DMS153 treated with DMSO at 0.1 percent for 48 hours (cell line): ENCODE measurements at regions not wholly inside any gene's neighbourhood (a gene's known extent, or its start where the extent isn't known, plus 50 kb on each side); places are given as distances from the start of the nearest gene placed in this dataset.

Experiments used
- DNase-seq: peaks from one replicate; lab custom pipeline; 2025; ENCODE audit not compliant: unreplicated experiment; lab: John Stamatoyannopoulos, UW

DNA sequence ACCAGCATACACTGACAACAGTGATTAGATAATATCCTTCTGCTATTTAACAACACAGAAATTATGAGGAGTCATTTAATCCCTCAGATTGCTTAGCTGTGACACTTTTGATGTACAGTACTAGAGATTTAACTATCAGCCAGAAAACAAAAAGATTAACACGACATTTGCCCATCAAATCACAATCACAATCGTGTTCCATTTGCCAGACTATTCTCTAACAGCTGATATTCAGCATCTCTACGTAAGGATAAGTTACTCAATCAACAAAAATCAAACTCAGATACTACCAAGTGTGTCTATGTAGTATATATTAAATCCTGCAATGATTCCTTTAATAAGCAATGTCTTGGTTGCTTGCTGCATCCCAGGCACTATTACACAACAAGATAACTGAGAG is 558.7 kb upstream of the USP15 start:
- no peak for DNase-seq

DNA sequence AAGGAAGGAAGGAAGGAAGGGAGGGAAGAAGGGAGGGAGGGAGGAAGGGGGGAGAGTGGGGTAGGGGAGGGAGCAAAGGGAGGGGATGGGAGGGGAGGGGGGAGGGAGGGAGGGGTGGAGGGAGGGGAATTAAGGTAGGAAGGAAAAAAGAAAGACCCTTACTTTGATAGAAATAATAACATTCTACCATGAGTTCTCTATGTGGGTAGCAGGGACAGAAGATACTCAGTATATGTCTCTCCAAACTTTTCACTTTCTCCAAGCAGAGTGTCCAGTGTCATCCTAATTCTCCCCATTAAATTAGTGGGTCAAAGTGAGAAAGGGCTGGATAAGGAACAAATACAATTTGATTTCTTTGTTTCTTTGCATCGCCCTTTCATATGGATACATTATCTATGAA is 553.4 kb upstream of the USP15 start:
- no peak for DNase-seq

DNA sequence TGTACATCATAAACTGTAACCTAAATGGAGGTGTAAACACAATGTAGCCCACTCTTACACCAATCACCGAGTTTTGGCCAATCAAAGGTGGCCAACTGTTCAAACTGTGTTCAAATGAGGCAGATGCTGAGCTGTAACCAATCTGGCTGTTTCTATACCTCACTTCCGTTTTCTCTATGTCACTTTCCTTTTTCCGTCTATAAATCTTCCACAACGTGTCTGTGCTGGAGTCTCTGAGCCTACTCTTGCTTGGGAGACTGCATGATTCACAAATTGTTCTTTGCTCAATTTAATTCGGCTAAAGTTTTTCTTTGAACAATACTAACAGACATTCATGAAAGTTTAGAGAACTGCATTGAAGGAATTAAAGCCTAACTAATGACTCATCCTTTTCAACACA is 547.1 kb upstream of the USP15 start:
- no peak for DNase-seq

DNA sequence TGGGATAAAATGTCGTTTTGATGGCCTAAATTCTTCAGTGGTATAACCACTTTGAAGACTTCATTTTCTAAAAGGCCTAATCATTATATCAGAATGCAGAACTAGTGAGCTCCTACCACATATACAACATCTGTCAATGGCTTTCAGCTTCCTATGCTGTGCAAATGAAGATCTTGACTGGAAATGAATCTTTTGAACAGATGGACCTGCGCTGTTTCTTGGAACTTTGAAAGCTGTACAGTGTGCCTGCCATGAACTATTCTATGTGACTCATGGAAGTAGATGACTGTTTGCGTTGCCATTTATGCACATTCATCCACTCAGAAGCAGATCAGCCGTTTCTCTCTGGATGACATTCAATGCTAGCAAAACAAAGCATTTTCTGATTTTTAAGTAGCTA is 542.2 kb upstream of the USP15 start:
- no peak for DNase-seq

DNA sequence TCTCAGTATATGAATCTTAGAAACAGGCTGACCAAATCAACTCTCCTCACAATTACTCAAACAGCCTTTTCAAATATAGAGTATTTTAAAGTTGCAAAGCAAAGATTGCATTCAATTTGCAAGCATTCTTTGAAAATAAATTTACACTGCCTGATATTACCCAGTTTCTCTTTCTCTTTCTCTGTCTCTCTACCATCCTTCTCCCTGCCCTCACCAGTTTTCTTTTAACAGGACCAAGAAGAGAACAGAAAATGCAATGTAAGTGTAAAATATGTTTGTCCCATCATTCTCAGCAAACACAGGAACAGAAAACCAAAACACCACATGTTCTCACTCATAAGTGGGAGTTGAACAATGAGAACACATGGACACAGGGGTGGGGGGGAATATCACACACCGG is 520.3 kb upstream of the USP15 start:
- no peak for DNase-seq

DNA sequence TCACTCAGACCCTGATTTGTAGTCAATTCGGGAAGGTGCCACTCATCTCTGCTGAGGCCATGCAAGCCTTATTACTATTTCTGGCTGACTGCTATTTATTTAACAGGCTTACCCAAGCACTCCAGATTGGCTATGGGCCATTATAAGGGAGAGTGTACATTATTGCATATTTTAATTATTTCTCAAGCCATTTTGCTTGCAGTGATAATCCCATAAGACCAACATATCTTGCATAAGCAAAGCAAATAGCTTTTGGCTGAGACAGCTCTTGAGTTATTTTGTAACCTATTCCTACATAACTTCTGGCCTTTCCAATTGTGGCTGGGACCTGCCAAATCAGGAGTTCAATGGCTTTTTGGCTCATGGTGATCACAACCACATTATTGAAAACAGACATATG is 509.6 kb upstream of the USP15 start:
- no peak for DNase-seq

DNA sequence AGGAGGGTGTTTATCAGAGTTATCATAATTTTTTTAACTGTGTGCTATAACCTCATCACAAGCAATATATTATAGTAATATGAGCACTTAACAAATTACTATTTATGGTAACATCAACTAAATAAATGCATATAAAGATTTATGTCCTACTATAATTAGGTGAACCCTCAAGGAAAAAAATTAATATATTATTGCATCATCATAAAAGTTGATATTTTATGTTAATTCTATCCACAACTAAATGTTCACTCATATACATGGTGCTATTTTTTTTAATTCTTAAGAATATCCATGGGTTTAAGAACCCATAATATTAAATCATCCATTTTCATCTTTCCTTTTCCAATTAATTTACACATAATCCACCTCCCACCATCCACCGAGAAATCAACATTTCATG is 506.0 kb upstream of the USP15 start:
- DNase-seq, result no peak

DNA sequence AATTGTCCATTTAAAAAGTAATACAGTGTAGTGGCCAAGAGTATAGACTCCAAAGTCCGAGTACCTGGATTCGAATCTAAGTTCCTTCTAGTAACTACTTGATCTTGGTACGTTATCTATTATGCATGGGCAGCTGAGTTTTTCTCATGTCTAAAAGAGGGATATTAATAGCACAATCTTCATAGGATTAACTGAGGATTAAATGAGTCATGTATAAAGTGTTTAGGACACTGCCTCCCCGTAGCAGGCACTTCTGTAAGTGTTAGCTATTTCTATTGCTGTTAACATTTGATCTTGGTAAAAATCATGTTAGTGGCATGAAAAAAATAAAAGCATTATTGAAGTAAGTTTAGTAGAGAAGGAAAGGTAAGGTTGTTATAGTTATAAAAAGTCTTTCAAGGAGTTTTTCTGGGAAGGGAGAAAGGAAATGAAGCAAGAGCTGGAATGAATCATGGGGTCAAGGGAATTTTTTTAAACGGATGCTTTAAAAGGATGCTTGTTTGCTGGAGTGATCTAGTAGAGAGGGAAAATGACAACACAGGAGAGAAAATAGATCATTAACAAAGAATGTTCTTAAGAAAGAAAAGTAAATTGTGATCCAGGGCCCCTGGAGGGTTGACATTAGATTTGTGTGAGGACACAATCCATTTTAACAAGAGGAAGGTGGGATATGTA is 502.2 kb upstream of the USP15 start:
- no peak for DNase-seq

DNA sequence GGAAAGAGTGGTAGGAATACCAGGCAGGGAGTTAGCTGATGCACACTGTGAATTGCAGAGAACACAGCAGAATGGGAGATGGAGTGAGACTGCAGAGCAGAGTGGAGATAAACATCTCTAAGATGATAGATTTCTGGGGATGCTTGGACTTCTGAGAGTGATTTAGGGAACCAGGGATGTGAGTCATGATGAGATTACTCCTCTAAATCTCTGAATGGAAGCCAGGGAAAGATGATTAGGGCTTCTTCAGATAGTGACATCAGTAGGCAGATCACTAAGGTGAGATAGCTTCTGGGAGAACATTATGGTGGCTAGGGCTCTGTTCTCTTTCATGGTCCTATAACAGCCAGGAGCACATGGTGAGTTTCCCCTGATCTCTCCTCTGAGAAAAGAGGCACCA is 501.5 kb upstream of the USP15 start:
- DNase-seq, result no peak

DNA sequence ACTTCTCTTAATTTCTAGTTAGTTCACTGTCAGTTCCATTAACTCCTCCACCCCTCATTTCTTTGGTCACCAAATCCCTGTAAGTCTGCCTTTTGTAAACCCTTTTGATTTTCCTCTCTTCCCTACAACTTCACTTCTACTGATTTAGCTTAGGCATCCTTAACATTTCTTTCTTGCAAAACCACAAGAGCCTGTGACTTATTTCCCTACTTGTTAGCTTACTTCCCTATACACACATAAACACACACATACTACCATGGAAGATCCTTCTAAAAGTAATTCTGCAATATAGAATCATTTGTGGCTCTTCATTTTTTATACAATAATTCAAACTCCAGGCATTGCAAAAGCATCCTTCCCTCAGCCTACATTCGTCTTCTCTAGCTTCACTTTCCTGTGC is 494.3 kb upstream of the USP15 start:
- no peak for DNase-seq

DNA sequence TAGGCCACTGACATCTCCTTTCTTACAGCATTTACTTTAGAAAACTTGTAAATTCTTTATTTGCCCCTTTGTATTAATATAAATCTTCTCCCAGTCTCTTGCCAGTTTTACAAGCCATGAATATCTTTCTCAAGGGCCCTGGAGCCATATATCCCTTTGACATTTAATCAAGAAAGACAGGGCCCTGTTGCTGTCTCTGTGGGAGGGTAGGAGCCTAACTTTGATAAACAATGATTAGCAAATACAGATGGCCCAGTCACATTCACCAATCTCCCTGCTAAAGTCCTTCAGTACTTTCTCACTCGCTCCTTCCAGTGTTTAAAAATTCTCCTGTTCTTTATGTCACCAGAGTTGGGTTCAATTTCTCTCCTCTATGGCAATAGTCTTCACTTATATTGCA is 479.8 kb upstream of the USP15 start:
- no peak for DNase-seq

DNA sequence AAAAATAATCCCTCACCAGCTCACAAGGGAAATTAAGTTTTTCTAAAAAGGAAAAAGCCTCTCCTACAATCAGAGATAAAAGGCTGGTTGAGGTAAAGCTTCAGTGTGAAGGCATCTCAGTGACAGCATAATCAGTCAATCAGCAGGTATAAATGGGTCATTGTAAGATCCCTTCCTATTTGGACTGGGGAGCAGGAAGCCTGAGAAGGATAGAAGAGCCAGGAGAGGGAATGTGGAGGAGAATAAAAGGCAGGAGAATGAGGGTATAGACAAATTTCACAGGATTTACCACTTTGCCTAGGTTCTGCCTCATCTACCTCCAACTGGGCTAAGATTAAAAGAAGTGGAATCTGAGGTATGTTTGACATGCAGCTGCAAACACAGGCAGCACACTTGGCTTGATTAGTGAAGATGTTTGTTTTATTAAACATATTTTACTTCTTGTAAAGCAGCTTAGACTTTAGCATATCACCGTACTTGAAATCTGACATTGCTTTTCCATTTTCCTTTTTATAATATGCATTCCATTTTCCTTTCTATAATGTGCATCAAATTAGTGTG is 479.1 kb upstream of the USP15 start:
- no peak for DNase-seq

DNA sequence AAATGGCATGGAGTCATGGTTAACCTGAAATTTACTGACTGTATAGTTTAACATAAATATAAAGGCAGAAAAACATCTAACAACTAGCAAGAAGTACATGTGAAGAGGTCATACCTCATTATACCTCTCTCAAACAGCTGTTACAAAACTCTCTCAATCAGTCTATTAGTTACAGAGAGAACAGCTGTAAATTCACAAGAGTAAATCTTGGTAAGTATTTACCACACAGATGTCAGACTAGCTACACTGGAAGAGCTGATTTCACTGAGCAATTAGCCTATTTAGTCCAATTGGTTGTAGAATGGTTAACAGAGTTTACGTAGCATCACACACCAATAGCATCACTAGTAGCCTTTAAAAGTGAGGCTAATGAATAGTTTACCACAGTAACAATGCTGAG is 463.4 kb upstream of the USP15 start:
- DNase-seq, result no peak

DNA sequence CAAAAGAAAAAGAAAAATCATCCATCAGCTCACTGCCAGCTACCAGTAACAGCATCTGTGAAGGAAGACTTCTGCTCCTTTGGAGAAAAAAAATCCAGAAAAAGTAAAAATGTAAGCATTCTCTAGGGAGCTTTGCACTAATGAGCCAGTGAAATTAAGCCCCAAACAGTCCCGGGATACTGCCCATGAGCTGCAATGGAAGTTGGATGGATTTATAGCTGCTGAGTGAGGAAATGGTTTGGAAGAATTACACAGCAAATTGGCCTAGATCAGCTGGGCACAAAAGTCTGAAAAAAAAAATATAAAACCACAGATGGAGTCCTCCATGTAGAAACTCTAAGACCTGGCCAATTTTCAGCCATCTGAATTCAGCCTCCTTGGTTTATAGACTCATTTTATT is 462.9 kb upstream of the USP15 start:
- no peak for DNase-seq

DNA sequence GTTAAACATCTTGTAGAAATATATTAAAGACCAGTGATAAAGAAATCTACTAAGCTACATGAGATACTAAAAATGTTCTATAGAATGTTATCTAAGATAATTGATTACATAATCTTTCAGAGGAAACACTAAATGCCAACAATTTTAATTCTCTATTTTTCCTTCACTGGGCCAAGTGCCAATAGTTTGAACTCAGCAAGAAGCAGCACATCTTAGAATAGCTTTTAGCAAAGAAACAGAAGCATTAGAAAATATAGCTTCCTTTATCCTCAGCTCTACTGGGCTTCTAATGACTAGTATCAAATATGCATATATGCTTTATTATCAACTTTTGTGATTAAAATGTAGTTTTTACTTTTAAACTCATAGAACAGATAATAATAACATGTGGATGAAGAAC is 461.4 kb upstream of the USP15 start:
- no peak for DNase-seq

DNA sequence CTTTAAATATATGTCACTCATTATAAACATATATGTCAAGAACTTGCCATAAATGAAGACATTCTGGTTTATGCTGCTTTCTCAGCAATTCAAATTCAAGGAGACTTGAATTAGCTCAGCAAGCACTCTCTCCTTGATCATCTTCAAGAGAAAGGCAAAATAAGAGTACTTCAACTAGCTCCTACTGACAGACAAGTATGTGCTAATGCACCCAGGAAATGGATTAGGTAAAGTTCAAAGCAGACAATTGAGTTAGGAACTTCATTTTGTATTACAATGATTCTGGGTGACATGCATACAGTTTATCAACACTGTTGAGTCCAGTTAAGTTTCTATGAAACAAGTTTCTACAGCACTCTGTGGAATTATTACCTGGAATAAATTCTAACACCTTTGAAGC is 455.9 kb upstream of the USP15 start:
- no peak for DNase-seq

DNA sequence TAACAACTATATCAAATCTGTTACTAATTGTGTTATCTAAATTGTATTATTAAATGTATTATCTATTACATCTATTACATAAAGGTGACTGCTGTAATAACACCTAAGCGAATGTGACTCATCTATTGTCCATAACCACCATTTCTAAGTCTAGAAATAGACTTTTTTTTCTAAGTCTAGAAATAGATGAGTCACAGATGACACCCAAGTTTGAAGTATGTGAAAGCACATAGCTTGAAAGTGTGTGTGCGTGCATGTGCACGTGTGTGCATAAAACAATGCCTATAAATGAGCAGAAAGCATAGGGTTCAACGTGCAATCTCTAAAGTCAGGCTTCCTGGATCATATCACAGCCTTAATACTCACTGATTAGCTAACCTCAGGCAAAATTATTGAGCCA is 451.3 kb upstream of the USP15 start:
- DNase-seq, result no peak

DNA sequence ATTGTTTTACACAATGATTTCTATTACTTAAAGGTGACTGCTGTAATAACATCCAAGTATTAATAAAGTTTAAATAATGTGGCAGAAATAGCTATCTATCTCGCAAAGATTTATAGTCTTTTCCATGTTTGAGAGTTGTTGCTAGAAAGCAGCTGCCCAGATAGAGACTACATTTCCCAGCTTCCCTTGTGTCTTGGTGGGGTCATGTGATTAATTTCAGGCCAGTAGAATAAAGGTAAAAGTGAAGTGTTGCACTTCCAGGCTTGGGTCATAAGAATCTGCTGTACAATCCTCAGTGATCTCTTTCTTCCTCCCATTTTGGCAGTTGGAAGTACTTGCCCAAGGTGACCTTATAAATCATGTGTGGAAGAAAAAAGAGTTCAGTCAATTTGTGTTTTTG is 449.7 kb upstream of the USP15 start:
- DNase-seq, result no peak

DNA sequence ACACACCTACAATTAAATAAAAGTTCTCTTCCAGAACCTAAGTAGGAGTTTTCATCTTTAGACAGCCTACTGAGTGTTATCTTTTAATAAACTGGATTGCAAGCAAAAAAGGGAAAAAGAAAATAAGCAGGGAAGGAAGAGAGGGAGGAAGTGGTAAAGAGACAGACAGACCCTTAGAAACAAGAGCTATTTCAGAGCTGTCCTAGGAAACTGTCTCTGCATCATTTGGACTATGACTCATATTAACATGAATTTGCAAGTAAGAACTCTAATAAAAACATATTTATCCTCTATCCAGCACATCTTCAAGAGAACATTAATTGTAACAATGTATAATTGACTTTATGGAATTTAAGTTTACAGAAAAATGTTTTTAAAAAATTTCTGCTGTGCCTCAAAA is 438.8 kb upstream of the USP15 start:
- DNase-seq, result no peak

DNA sequence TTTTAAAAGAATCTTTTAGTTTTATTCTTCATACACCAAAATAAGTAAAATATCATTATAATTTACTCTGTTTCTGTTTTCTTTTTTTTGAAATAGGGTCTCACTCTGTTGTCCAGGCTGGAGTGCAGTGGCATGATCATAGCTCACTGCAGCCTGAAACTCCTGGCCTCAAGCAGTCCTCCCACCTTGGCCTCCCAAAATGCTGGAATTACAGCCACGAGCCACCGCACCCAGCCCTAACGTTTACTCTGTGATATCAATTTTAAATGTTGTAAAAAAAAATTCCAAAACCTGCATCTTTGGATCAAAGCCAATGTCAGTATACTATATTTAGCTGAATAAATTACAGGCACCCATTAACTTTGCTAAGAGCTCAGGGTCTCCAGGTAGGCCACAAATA is 437.1 kb upstream of the USP15 start:
- DNase-seq, result no peak

DNA sequence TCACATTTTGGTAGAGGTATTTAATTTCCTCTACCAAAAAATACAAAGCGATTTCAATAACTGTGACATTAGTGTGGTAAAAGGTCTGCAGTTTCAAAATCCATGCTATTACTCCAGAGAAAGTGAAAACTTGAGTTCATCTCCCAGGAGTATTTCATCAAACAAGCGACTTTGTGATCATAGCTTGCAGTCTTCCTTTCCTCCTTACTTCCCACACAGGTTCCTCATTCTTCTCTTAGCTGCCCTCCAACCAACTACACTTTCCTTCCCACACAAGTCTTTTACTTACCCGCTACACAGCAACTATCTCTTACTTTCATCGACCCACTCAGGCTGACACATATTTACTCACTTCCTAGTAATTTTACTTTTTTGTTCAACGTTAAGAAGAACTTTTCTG is 413.4 kb upstream of the USP15 start:
- DNase-seq, result no peak

DNA sequence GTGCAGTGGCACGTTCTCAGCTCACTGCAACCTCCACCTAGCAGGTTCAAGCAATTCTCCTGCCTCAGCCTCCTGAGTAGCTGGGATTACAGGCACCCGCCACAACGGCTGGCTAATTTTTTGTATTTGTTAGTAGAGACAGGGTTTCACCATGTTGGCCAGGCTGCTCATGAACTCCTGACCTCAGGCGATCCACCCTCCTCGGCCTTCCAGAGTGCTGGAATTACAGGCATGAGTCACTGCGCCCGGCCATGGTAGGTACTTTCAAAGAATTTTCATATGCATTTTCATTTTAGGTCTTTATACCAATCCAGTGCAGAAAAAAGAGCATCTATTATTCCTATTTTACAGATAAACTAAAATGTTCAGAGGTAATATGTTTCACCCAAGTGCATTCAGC is 411.3 kb upstream of the USP15 start:
- no peak for DNase-seq

DNA sequence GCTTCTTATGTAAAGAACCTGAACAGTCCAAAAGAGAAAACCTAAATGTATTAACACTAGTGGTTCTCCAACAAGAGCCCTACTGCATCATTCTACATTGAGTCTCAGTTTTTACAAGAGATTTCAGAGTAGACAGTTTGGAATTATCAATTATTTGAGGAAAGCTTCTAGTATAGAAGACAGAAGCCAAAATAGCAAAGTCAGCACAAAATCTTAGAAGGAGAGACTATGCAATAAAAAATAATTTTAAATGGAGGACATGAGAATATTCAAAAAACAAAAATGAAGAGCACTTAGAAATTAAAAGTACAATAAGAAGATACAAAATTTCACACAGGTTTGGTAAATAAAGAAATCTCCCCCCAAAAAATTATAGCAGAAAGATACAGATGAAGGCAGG is 406.3 kb upstream of the USP15 start:
- no peak for DNase-seq

DNA sequence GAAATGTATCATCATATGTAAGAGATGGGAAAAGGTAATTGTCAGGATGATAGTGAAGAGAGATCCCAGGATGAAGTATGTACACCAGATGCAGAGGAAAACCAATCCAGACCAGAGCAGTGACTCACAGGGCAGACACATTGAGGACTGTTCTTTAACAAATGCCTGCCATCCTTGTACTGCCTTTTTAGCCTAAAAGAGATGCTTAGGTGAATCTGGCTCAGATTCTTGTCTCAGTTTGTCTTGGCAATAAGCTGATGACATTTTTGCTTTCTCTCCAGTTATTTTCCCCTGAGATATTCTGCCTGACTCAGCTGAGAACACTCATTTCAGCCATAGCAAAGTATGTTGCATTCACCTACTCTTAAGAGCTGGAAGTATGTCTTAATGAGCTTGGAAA is 405.3 kb upstream of the USP15 start:
- no peak for DNase-seq
